NCI-H146 (cell line): ENCODE measurements at regions not wholly inside any gene's neighbourhood (a gene's known extent, or its start where the extent isn't known, plus 50 kb on each side); places are given as distances from the start of the nearest gene placed in this dataset.

Experiments
- DNase-seq: peaks from one replicate; lab custom pipeline; 2025; lab: John Stamatoyannopoulos, UW

GRCh38 chr6:88380618-88381288 is 214.6 kb upstream of the CNR1 start:
- DNase-seq, result no peak

GRCh38 chr6:88380083-88380482 is 213.9 kb upstream of the CNR1 start:
- DNase-seq, result no peak

GRCh38 chr6:88378639-88379038 is 212.5 kb upstream of the CNR1 start:
- no peak for DNase-seq

- no peak for DNase-seq
These were observed 211.9 kb upstream of the CNR1 start for GRCh38 chr6:88377976-88378568.

- DNase-seq, result no peak
These were observed 210.7 kb upstream of the CNR1 start for GRCh38 chr6:88376768-88377387.

- no peak for DNase-seq
These were observed 210.1 kb upstream of the CNR1 start for GRCh38 chr6:88376197-88376596.

- DNase-seq, result peak; percentile 75
These were observed 208.4 kb upstream of the CNR1 start for GRCh38 chr6:88374553-88374952.

GRCh38 chr6:88371480-88371879 is 205.3 kb upstream of the CNR1 start:
- no peak for DNase-seq

- no peak for DNase-seq
These were observed 204.1 kb upstream of the CNR1 start for GRCh38 chr6:88370127-88370710.

- no peak for DNase-seq
These were observed 203.1 kb upstream of the CNR1 start for GRCh38 chr6:88369262-88369661.

- no peak for DNase-seq
These were observed 202.1 kb upstream of the CNR1 start for GRCh38 chr6:88368071-88368787.

- no peak for DNase-seq
These were observed 201.1 kb upstream of the CNR1 start for GRCh38 chr6:88367248-88367647.

- DNase-seq, result no peak
These were observed 200.5 kb upstream of the CNR1 start for GRCh38 chr6:88366672-88367071.

- no peak for DNase-seq
These were observed 199.5 kb upstream of the CNR1 start for GRCh38 chr6:88365656-88366055.

GRCh38 chr6:88365230-88365629 is 199.1 kb upstream of the CNR1 start:
- no peak for DNase-seq

GRCh38 chr6:88361754-88362153 is 195.6 kb upstream of the CNR1 start:
- DNase-seq, result no peak

GRCh38 chr6:88361298-88361697 is 195.2 kb upstream of the CNR1 start:
- DNase-seq, result no peak

- no peak for DNase-seq
These were observed 194.2 kb upstream of the CNR1 start for GRCh38 chr6:88360203-88360797.

GRCh38 chr6:88359530-88360202 is 193.5 kb upstream of the CNR1 start:
- DNase-seq, result no peak

GRCh38 chr6:88358846-88359245 is 192.7 kb upstream of the CNR1 start:
- DNase-seq, result no peak

- no peak for DNase-seq
These were observed 183.4 kb upstream of the CNR1 start for GRCh38 chr6:88349511-88349910.

GRCh38 chr6:88342336-88342735 is 176.2 kb upstream of the CNR1 start:
- DNase-seq, result no peak
